A673 (cell line): ENCODE measurements at regions not wholly inside any gene's neighbourhood (a gene's known extent, or its start where the extent isn't known, plus 50 kb on each side); places are given as distances from the start of the nearest gene placed in this dataset.

Experiments used
- CTCF ChIP-seq: fragments of 300-800, 200-600 bp; sonication (generic); conservative IDR thresholded peaks from 2 replicates; pipeline ENCODE4 v1.5.1; 2017; ENCODE audit warnings: low read depth, mild to moderate bottlenecking, antibody characterized with exemption, low read length, moderate library complexity, mixed read lengths
- EZH2 ChIP-seq: fragments of 200-600 bp; sonication (generic); IDR thresholded peaks from 2 replicates; pipeline ENCODE4 v1.6.1; 2017; ENCODE audit warnings: borderline replicate concordance, low read depth, mild to moderate bottlenecking, mixed read lengths, antibody characterized with exemption, low read length; ENCODE audit not compliant: poor library complexity, severe bottlenecking

- TF ChIP-seq EZH2 (no peak), CTCF (no peak)
These were observed 408.9 kb downstream of the GLUD2 start for GRCh38 chrX:121456315-121456714.
